ENCODE measurements at regions not wholly inside any gene's neighbourhood (a gene's known extent, or its start where the extent isn't known, plus 50 kb on each side); places are given as distances from the start of the nearest gene placed in this dataset.

DNA sequence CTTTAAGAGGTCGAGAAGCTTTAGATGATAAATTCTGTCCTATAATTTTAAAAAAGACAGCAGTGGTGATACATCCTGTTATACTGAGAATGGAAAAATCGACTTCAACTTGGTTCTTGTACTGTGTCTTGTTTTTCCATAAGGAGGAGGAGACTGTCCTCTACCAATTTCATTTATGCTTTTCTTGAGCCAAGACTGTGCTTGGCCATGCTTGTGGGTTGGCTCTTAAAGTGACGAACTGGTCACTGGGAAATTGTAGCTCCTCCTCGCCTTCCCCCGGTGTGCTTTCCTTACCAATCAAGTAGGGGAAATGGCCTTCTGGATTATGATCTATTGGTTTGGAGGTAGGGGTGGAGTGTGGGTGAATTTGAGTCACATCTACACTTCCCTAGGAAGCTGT, 67.1 kb upstream of the HSPB3 start:
- no peak overlapping the region for H2AFZ ChIP-seq (ENCODE audit: low read length)
- no peak overlapping the region for H3K4me2 ChIP-seq (ENCODE audit: low read length)
- no peak overlapping the region for H3K27ac ChIP-seq (ENCODE audit: low read depth, low read length, poor library complexity, severe bottlenecking)
- ChIA-PET POLR2A (interaction anchor here (0.7 to 1.5 kb wide), 3 partner anchors 16 to 65 kb away, joined by 3 to 4 read pairs (median 3); no protein-coding TSS in a partner anchor), CTCF (ENCODE audit: unreplicated experiment) (no interaction called here)
- DNase-seq (ENCODE audit: low spot score): no peak
- intact Hi-C loops (cut with micrococcal nuclease; ENCODE audit: unreplicated experiment): no loop called here
- no peaks in the 10 kb centered on the region for H3K36me3 ChIP-seq (ENCODE audit: insufficient read depth, low read length)
- no peak for TF ChIP-seq EZH2phosphoT487 (IDR thresholded peaks at IDR 0.05; ENCODE audit: borderline replicate concordance, low read depth, low read length)
- TF ChIP-seq, protein P1, sequence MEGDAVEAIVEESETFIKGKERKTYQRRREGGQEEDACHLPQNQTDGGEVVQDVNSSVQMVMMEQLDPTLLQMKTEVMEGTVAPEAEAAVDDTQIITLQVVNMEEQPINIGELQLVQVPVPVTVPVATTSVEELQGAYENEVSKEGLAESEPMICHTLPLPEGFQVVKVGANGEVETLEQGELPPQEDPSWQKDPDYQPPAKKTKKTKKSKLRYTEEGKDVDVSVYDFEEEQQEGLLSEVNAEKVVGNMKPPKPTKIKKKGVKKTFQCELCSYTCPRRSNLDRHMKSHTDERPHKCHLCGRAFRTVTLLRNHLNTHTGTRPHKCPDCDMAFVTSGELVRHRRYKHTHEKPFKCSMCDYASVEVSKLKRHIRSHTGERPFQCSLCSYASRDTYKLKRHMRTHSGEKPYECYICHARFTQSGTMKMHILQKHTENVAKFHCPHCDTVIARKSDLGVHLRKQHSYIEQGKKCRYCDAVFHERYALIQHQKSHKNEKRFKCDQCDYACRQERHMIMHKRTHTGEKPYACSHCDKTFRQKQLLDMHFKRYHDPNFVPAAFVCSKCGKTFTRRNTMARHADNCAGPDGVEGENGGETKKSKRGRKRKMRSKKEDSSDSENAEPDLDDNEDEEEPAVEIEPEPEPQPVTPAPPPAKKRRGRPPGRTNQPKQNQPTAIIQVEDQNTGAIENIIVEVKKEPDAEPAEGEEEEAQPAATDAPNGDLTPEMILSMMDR (conservative IDR thresholded peaks at IDR 0.05; ENCODE audit: low read length): no peak
- BruUV-seq (replicated peaks): no TSS peak
- H3K9me3 ChIP-seq (ENCODE audit: low read length): no peaks in the 10 kb centered on the region
- H3K4me3 ChIP-seq (ENCODE audit: low read depth, low read length, poor library complexity, severe bottlenecking): no peak overlapping the region
- H3K4me1 ChIP-seq (ENCODE audit: insufficient read depth, low read length, poor library complexity, severe bottlenecking): no peaks in the 10 kb centered on the region
- no peaks in the 10 kb centered on the region for H3K79me2 ChIP-seq (ENCODE audit: insufficient read depth, low read depth, low read length)
- H4K20me1 ChIP-seq (ENCODE audit: insufficient read depth, low read length): no peaks in the 10 kb centered on the region
- H3K9me2 ChIP-seq (ENCODE audit: insufficient read depth, low read length): no peaks in the 10 kb centered on the region

DNA sequence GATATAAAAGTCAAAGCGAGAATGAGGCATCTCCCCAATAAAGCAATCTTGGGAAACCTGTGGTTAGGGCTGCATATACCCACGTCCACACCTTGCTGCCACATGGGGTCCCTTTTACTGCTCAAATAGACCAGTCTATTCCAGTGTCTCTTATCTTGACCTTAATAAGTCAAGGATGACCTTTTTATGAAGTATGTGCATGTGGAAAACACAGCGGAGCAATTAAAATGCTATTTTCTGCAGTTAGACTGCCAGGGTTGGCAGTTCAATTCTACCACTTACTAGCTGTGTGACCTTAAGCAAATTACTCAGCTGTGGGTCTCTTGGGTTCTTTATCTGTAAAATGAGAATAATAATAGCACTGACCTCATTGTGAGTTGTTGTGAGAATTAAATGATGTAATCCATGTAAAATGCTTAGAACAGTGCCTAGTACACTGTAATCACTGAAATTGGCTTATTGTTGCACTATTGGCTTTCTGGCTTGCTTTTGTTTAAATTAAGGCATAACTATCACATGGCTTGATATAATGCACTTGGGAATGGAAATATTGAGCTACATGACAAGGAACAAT, 67.8 kb upstream of the HSPB3 start:
- H4K20me1 ChIP-seq (ENCODE audit: insufficient read depth, low read length): no peaks in the 10 kb centered on the region
- intact Hi-C loops (cut with micrococcal nuclease; ENCODE audit: unreplicated experiment): no loop called here
- H3K4me2 ChIP-seq (ENCODE audit: low read length): no peak overlapping the region
- H3K9me3 ChIP-seq (ENCODE audit: low read length): no peaks in the 10 kb centered on the region
- DNase-seq (ENCODE audit: low spot score): no peak
- TF ChIP-seq EZH2phosphoT487 (IDR thresholded peaks at IDR 0.05; ENCODE audit: borderline replicate concordance, low read depth, low read length): no peak
- TF ChIP-seq, protein P1 (conservative IDR thresholded peaks at IDR 0.05; ENCODE audit: low read length): no peak
- ChIA-PET POLR2A (no interaction called here), CTCF (ENCODE audit: unreplicated experiment) (no interaction called here)
- no peaks in the 10 kb centered on the region for H3K79me2 ChIP-seq (ENCODE audit: insufficient read depth, low read depth, low read length)
- H3K4me3 ChIP-seq (ENCODE audit: low read depth, low read length, poor library complexity, severe bottlenecking): no peak overlapping the region
- no peak overlapping the region for H2AFZ ChIP-seq (ENCODE audit: low read length)
- no peak overlapping the region for H3K27ac ChIP-seq (ENCODE audit: low read depth, low read length, poor library complexity, severe bottlenecking)
- H3K9me2 ChIP-seq (ENCODE audit: insufficient read depth, low read length): no peaks in the 10 kb centered on the region
- no peaks in the 10 kb centered on the region for H3K36me3 ChIP-seq (ENCODE audit: insufficient read depth, low read length)
- no peaks in the 10 kb centered on the region for H3K4me1 ChIP-seq (ENCODE audit: insufficient read depth, low read length, poor library complexity, severe bottlenecking)
- no TSS peak for BruUV-seq (replicated peaks)

DNA sequence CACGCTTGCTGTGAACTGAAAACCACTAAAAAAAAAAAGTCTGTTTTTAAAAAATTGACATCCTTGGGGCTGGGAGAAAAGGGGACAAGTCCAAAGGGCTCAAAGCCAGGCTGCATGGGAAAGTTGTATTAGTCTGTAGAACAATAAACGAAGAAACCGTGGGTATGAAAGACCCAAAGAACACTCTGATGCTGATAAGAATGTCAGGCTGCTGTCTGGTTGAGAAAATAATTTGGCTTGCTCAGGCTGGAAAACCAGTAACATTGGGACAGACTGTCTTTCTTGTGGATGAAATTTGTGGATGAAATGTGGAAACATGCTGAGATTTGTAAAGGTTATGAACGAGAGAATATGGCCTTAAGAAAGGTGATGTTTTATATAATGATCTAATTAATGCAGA, 68.5 kb upstream of the HSPB3 start:
- H3K27ac ChIP-seq (ENCODE audit: low read depth, low read length, poor library complexity, severe bottlenecking): no peak overlapping the region
- H3K79me2 ChIP-seq (ENCODE audit: insufficient read depth, low read depth, low read length): no peaks in the 10 kb centered on the region
- H3K9me3 ChIP-seq (ENCODE audit: low read length): no peaks in the 10 kb centered on the region
- H3K4me1 ChIP-seq (ENCODE audit: insufficient read depth, low read length, poor library complexity, severe bottlenecking): no peaks in the 10 kb centered on the region
- no TSS peak for BruUV-seq (replicated peaks)
- no peaks in the 10 kb centered on the region for H3K36me3 ChIP-seq (ENCODE audit: insufficient read depth, low read length)
- no peaks in the 10 kb centered on the region for H3K9me2 ChIP-seq (ENCODE audit: insufficient read depth, low read length)
- POLR2A ChIA-PET: no interaction called here
- H3K4me3 ChIP-seq (ENCODE audit: low read depth, low read length, poor library complexity, severe bottlenecking): no peak overlapping the region
- CTCF ChIA-PET (ENCODE audit: unreplicated experiment): no interaction called here
- no peaks in the 10 kb centered on the region for H4K20me1 ChIP-seq (ENCODE audit: insufficient read depth, low read length)
- H3K4me2 ChIP-seq (ENCODE audit: low read length): no peak overlapping the region
- H2AFZ ChIP-seq (ENCODE audit: low read length): no peak overlapping the region
- no peak for TF ChIP-seq EZH2phosphoT487 (IDR thresholded peaks at IDR 0.05; ENCODE audit: borderline replicate concordance, low read depth, low read length)
- TF ChIP-seq, protein P1 (conservative IDR thresholded peaks at IDR 0.05; ENCODE audit: low read length): no peak
- intact Hi-C loops (cut with micrococcal nuclease; ENCODE audit: unreplicated experiment): no loop called here
- no peak for DNase-seq (ENCODE audit: low spot score)

All from OCI-LY7 (cell line).